ENCODE measurements at regions not wholly inside any gene's neighbourhood (a gene's known extent, or its start where the extent isn't known, plus 50 kb on each side); places are given as distances from the start of the nearest gene placed in this dataset.

GRCh38 chr5:5930561-5930960 is 447.8 kb downstream of the MED10 start:
- H3K9me3 ChIP-seq (ENCODE audit: control insufficient read depth in 3 of 3, low read length in 3 of 3) = no peaks in the 10 kb centered on the region
- no peak overlapping the region for H3K27ac ChIP-seq (ENCODE audit: low read depth, low read length)
- no peak overlapping the region for H3K9ac ChIP-seq (ENCODE audit: low read depth in 1 of 3, low read length in 3 of 3)
- H3K27me3 ChIP-seq (ENCODE audit: control insufficient read depth in 3 of 3, insufficient read depth in 3 of 3, low read length in 3 of 3) = peaks cover 0 to 6% (median 3%) of the 10 kb centered on the region in 3 donors
- no peak overlapping the region for H3K4me3 ChIP-seq (ENCODE audit: low read length in 3 of 3)
- H3K4me1 ChIP-seq (ENCODE audit: control insufficient read depth in 3 of 3, insufficient read depth in 3 of 3, low read length in 3 of 3) = no peaks in the 10 kb centered on the region
- no peaks in the 10 kb centered on the region for H3K36me3 ChIP-seq (ENCODE audit: control insufficient read depth in 3 of 3, insufficient read depth in 3 of 3, low read length in 3 of 3)

GRCh38 chr5:5929291-5930020 is 448.9 kb downstream of the MED10 start:
- Histone ChIP-seq H3K9ac (ENCODE audit: low read depth in 1 of 3, low read length in 3 of 3) (no peak overlapping the region), H3K4me1 (ENCODE audit: control insufficient read depth in 3 of 3, insufficient read depth in 3 of 3, low read length in 3 of 3) (no peaks in the 10 kb centered on the region), H3K9me3 (ENCODE audit: control insufficient read depth in 3 of 3, low read length in 3 of 3) (no peaks in the 10 kb centered on the region), H3K4me3 (ENCODE audit: low read length in 3 of 3) (no peak overlapping the region), H3K27me3 (ENCODE audit: control insufficient read depth in 3 of 3, insufficient read depth in 3 of 3, low read length in 3 of 3) (peaks cover 0 to 6% (median 3%) of the 10 kb centered on the region in 3 donors), H3K27ac (ENCODE audit: low read depth, low read length) (no peak overlapping the region), H3K36me3 (ENCODE audit: control insufficient read depth in 3 of 3, insufficient read depth in 3 of 3, low read length in 3 of 3) (no peaks in the 10 kb centered on the region)

- no peaks in the 10 kb centered on the region for H3K9me3 ChIP-seq (ENCODE audit: control insufficient read depth in 3 of 3, low read length in 3 of 3)
- H3K27ac ChIP-seq (ENCODE audit: low read depth, low read length) = no peak overlapping the region
- H3K9ac ChIP-seq (ENCODE audit: low read depth in 1 of 3, low read length in 3 of 3) = no peak overlapping the region
- H3K27me3 ChIP-seq (ENCODE audit: control insufficient read depth in 3 of 3, insufficient read depth in 3 of 3, low read length in 3 of 3) = peaks cover 0 to 6% (median 0%) of the 10 kb centered on the region in 3 donors
- H3K4me3 ChIP-seq (ENCODE audit: low read length in 3 of 3) = no peak overlapping the region
- no peaks in the 10 kb centered on the region for H3K4me1 ChIP-seq (ENCODE audit: control insufficient read depth in 3 of 3, insufficient read depth in 3 of 3, low read length in 3 of 3)
- H3K36me3 ChIP-seq (ENCODE audit: control insufficient read depth in 3 of 3, insufficient read depth in 3 of 3, low read length in 3 of 3) = no peaks in the 10 kb centered on the region
These were observed 453.2 kb downstream of the MED10 start for GRCh38 chr5:5925191-5925590.

GRCh38 chr5:5919411-5919810 is 458.9 kb downstream of the MED10 start:
- no peak overlapping the region for H3K9ac ChIP-seq (ENCODE audit: low read depth in 1 of 3, low read length in 3 of 3)
- H3K9me3 ChIP-seq (ENCODE audit: control insufficient read depth in 3 of 3, low read length in 3 of 3) = no peaks in the 10 kb centered on the region
- H3K36me3 ChIP-seq (ENCODE audit: control insufficient read depth in 3 of 3, insufficient read depth in 3 of 3, low read length in 3 of 3) = no peaks in the 10 kb centered on the region
- no peaks in the 10 kb centered on the region for H3K27me3 ChIP-seq (ENCODE audit: control insufficient read depth in 3 of 3, insufficient read depth in 3 of 3, low read length in 3 of 3)
- H3K4me3 ChIP-seq (ENCODE audit: low read length in 3 of 3) = no peak overlapping the region
- no peak overlapping the region for H3K27ac ChIP-seq (ENCODE audit: low read depth, low read length)
- H3K4me1 ChIP-seq (ENCODE audit: control insufficient read depth in 3 of 3, insufficient read depth in 3 of 3, low read length in 3 of 3) = no peaks in the 10 kb centered on the region

- Histone ChIP-seq H3K9me3 (ENCODE audit: control insufficient read depth in 3 of 3, low read length in 3 of 3) (no peaks in the 10 kb centered on the region), H3K9ac (ENCODE audit: low read depth in 1 of 3, low read length in 3 of 3) (no peak overlapping the region), H3K4me3 (ENCODE audit: low read length in 3 of 3) (no peak overlapping the region), H3K36me3 (ENCODE audit: control insufficient read depth in 3 of 3, insufficient read depth in 3 of 3, low read length in 3 of 3) (no peaks in the 10 kb centered on the region), H3K27me3 (ENCODE audit: control insufficient read depth in 3 of 3, insufficient read depth in 3 of 3, low read length in 3 of 3) (peaks cover 0 to 8% (median 0%) of the 10 kb centered on the region in 3 donors), H3K4me1 (ENCODE audit: control insufficient read depth in 3 of 3, insufficient read depth in 3 of 3, low read length in 3 of 3) (no peaks in the 10 kb centered on the region), H3K27ac (ENCODE audit: low read depth, low read length) (no peak overlapping the region)
These were observed 471.6 kb downstream of the MED10 start for GRCh38 chr5:5906778-5907177.

- Histone ChIP-seq H3K9ac (ENCODE audit: low read depth in 1 of 3, low read length in 3 of 3) (no peak overlapping the region), H3K27me3 (ENCODE audit: control insufficient read depth in 3 of 3, insufficient read depth in 3 of 3, low read length in 3 of 3) (peaks cover 0 to 8% (median 0%) of the 10 kb centered on the region in 3 donors), H3K36me3 (ENCODE audit: control insufficient read depth in 3 of 3, insufficient read depth in 3 of 3, low read length in 3 of 3) (no peaks in the 10 kb centered on the region), H3K4me1 (ENCODE audit: control insufficient read depth in 3 of 3, insufficient read depth in 3 of 3, low read length in 3 of 3) (no peaks in the 10 kb centered on the region), H3K4me3 (ENCODE audit: low read length in 3 of 3) (no peak overlapping the region), H3K27ac (ENCODE audit: low read depth, low read length) (no peak overlapping the region), H3K9me3 (ENCODE audit: control insufficient read depth in 3 of 3, low read length in 3 of 3) (no peaks in the 10 kb centered on the region)
These were observed 473.2 kb downstream of the MED10 start for GRCh38 chr5:5905186-5905585.

- H3K9ac ChIP-seq (ENCODE audit: low read depth in 1 of 3, low read length in 3 of 3) = no peak overlapping the region
These were observed 474.2 kb downstream of the MED10 start for GRCh38 chr5:5904113-5904512.

GRCh38 chr5:5902678-5903646 is 475.4 kb downstream of the MED10 start:
- Histone ChIP-seq H3K9me3 (ENCODE audit: control insufficient read depth in 3 of 3, low read length in 3 of 3) (no peaks in the 10 kb centered on the region), H3K4me3 (ENCODE audit: low read length in 3 of 3) (no peak overlapping the region), H3K9ac (ENCODE audit: low read depth in 1 of 3, low read length in 3 of 3) (no peak overlapping the region), H3K27ac (ENCODE audit: low read depth, low read length) (no peak overlapping the region), H3K4me1 (ENCODE audit: control insufficient read depth in 3 of 3, insufficient read depth in 3 of 3, low read length in 3 of 3) (no peaks in the 10 kb centered on the region), H3K27me3 (ENCODE audit: control insufficient read depth in 3 of 3, insufficient read depth in 3 of 3, low read length in 3 of 3) (no peaks in the 10 kb centered on the region), H3K36me3 (ENCODE audit: control insufficient read depth in 3 of 3, insufficient read depth in 3 of 3, low read length in 3 of 3) (no peaks in the 10 kb centered on the region)

More at GRCh38 chr5:5904113-5904512, 474.2 kb downstream of the MED10 start:
- Histone ChIP-seq H3K4me3 (ENCODE audit: low read length in 3 of 3) (no peak overlapping the region), H3K27ac (ENCODE audit: low read depth, low read length) (no peak overlapping the region), H3K4me1 (ENCODE audit: control insufficient read depth in 3 of 3, insufficient read depth in 3 of 3, low read length in 3 of 3) (no peaks in the 10 kb centered on the region), H3K27me3 (ENCODE audit: control insufficient read depth in 3 of 3, insufficient read depth in 3 of 3, low read length in 3 of 3) (peaks cover 0 to 1% (median 0%) of the 10 kb centered on the region in 3 donors), H3K9me3 (ENCODE audit: control insufficient read depth in 3 of 3, low read length in 3 of 3) (no peaks in the 10 kb centered on the region), H3K36me3 (ENCODE audit: control insufficient read depth in 3 of 3, insufficient read depth in 3 of 3, low read length in 3 of 3) (no peaks in the 10 kb centered on the region)

GRCh38 chr5:5900350-5900749 is 477.9 kb downstream of the ICE1 start:
- Histone ChIP-seq H3K27ac (ENCODE audit: low read depth, low read length) (no peak overlapping the region), H3K27me3 (ENCODE audit: control insufficient read depth in 3 of 3, insufficient read depth in 3 of 3, low read length in 3 of 3) (no peaks in the 10 kb centered on the region), H3K4me3 (ENCODE audit: low read length in 3 of 3) (no peak overlapping the region), H3K36me3 (ENCODE audit: control insufficient read depth in 3 of 3, insufficient read depth in 3 of 3, low read length in 3 of 3) (no peaks in the 10 kb centered on the region), H3K9me3 (ENCODE audit: control insufficient read depth in 3 of 3, low read length in 3 of 3) (no peaks in the 10 kb centered on the region), H3K4me1 (ENCODE audit: control insufficient read depth in 3 of 3, insufficient read depth in 3 of 3, low read length in 3 of 3) (no peaks in the 10 kb centered on the region), H3K9ac (ENCODE audit: low read depth in 1 of 3, low read length in 3 of 3) (no peak overlapping the region)

- no peak overlapping the region for H3K9ac ChIP-seq (ENCODE audit: low read depth in 1 of 3, low read length in 3 of 3)
- H3K27me3 ChIP-seq (ENCODE audit: control insufficient read depth in 3 of 3, insufficient read depth in 3 of 3, low read length in 3 of 3) = peaks cover 0 to 2% (median under 1%) of the 10 kb centered on the region in 3 donors
- H3K36me3 ChIP-seq (ENCODE audit: control insufficient read depth in 3 of 3, insufficient read depth in 3 of 3, low read length in 3 of 3) = no peaks in the 10 kb centered on the region
- H3K4me3 ChIP-seq (ENCODE audit: low read length in 3 of 3) = no peak overlapping the region
- H3K4me1 ChIP-seq (ENCODE audit: control insufficient read depth in 3 of 3, insufficient read depth in 3 of 3, low read length in 3 of 3) = no peaks in the 10 kb centered on the region
- no peaks in the 10 kb centered on the region for H3K9me3 ChIP-seq (ENCODE audit: control insufficient read depth in 3 of 3, low read length in 3 of 3)
- H3K27ac ChIP-seq (ENCODE audit: low read depth, low read length) = no peak overlapping the region
These were observed 477.2 kb downstream of the ICE1 start for GRCh38 chr5:5899716-5900115.

Measured in skeletal muscle tissue (tissue), 3 donors.